ENCODE measurements at regions not wholly inside any gene's neighbourhood (a gene's known extent, or its start where the extent isn't known, plus 50 kb on each side); places are given as distances from the start of the nearest gene placed in this dataset.

GRCh38 chr1:4156241-4156973 lies 256.3 kb upstream of the C1orf174 start:
- in situ Hi-C loops (cut with HindIII; ENCODE audit: low sequenced_read_pairs): no loop called here
- H3K4me3 ChIP-seq (ENCODE audit: low read depth, low read length): no peak overlapping the region
- DNase-seq (ENCODE audit: low read depth, low spot score): no peak
- TF ChIP-seq CTCF (IDR thresholded peaks at IDR 0.05; ENCODE audit: low read depth, low read length): no peak

- TF ChIP-seq CTCF (IDR thresholded peaks at IDR 0.05; ENCODE audit: low read depth, low read length): no peak
- DNase-seq (ENCODE audit: low read depth, low spot score): no peak
- no peak overlapping the region for H3K4me3 ChIP-seq (ENCODE audit: low read depth, low read length)
- in situ Hi-C loops (cut with HindIII; ENCODE audit: low sequenced_read_pairs): no loop called here
These were observed 260.1 kb upstream of the C1orf174 start for GRCh38 chr1:4160181-4160580.

GRCh38 chr1:4161366-4162006 lies 261.4 kb upstream of the C1orf174 start:
- no peak for TF ChIP-seq CTCF (IDR thresholded peaks at IDR 0.05; ENCODE audit: low read depth, low read length)
- in situ Hi-C loops (cut with HindIII; ENCODE audit: low sequenced_read_pairs): no loop called here
- no peak for DNase-seq (ENCODE audit: low read depth, low spot score)
- no peak overlapping the region for H3K4me3 ChIP-seq (ENCODE audit: low read depth, low read length)

GRCh38 chr1:4164965-4165364 lies 264.9 kb upstream of the C1orf174 start:
- no peak for TF ChIP-seq CTCF (IDR thresholded peaks at IDR 0.05; ENCODE audit: low read depth, low read length)
- in situ Hi-C loops (cut with HindIII; ENCODE audit: low sequenced_read_pairs): no loop called here
- H3K4me3 ChIP-seq (ENCODE audit: low read depth, low read length): no peak overlapping the region
- no peak for DNase-seq (ENCODE audit: low read depth, low spot score)

GRCh38 chr1:4165686-4166300 lies 265.7 kb upstream of the C1orf174 start:
- in situ Hi-C loops (cut with HindIII; ENCODE audit: low sequenced_read_pairs): no loop called here
- H3K4me3 ChIP-seq (ENCODE audit: low read depth, low read length): no peak overlapping the region
- no peak for DNase-seq (ENCODE audit: low read depth, low spot score)
- TF ChIP-seq CTCF (IDR thresholded peaks at IDR 0.05; ENCODE audit: low read depth, low read length): no peak

- in situ Hi-C loops (cut with HindIII; ENCODE audit: low sequenced_read_pairs): no loop called here
- no peak for TF ChIP-seq CTCF (IDR thresholded peaks at IDR 0.05; ENCODE audit: low read depth, low read length)
- DNase-seq (ENCODE audit: low read depth, low spot score): no peak
- H3K4me3 ChIP-seq (ENCODE audit: low read depth, low read length): no peak overlapping the region
These were observed 266.6 kb upstream of the C1orf174 start for GRCh38 chr1:4166713-4167112.

All from astrocyte of the spinal cord (primary cell).